ENCODE measurements at regions not wholly inside any gene's neighbourhood (a gene's known extent, or its start where the extent isn't known, plus 50 kb on each side); places are given as distances from the start of the nearest gene placed in this dataset.

- TF ChIP-seq CTCF (IDR thresholded peaks at IDR 0.05; ENCODE audit: low read depth, low read length, poor library complexity, severe bottlenecking) (no peak), EZH2phosphoT487 (IDR thresholded peaks at IDR 0.05; ENCODE audit: borderline replicate concordance, low read length) (no peak)
- Histone ChIP-seq H3K36me3 (ENCODE audit: control insufficient read depth, low read length) (no peaks in the 10 kb centered on the region), H3K9me3 (ENCODE audit: control insufficient read depth, insufficient read depth, low read length) (no peaks in the 10 kb centered on the region), H3K9me2 (replicated peaks; ENCODE audit: control insufficient read depth, low read length) (no peaks in the 10 kb centered on the region), H3K79me2 (ENCODE audit: control insufficient read depth, low read length) (no peaks in the 10 kb centered on the region), H3K4me3 (ENCODE audit: low read length) (no peak overlapping the region), H4K20me1 (ENCODE audit: control insufficient read depth, insufficient read depth, low read depth, low read length) (no peaks in the 10 kb centered on the region), H3K27me3 (ENCODE audit: control insufficient read depth, low read length) (no peaks in the 10 kb centered on the region), H3F3A (ENCODE audit: control insufficient read depth, insufficient read depth) (no peaks in the 10 kb centered on the region), H3K4me1 (ENCODE audit: control insufficient read depth, low read length) (no peaks in the 10 kb centered on the region), H3K27ac (ENCODE audit: low read depth, low read length) (no peak overlapping the region), H3K4me2 (ENCODE audit: low read length) (no peak overlapping the region)
These were observed 92.2 kb downstream of the KLF4 start for GRCh38 chr9:107397076-107398044.

GRCh38 chr9:107394264-107394663, 95.3 kb downstream of the KLF4 start:
- H4K20me1 ChIP-seq (ENCODE audit: control insufficient read depth, insufficient read depth, low read depth, low read length) = no peaks in the 10 kb centered on the region
- no peak overlapping the region for H3K4me3 ChIP-seq (ENCODE audit: low read length)
- no peaks in the 10 kb centered on the region for H3K9me2 ChIP-seq (replicated peaks; ENCODE audit: control insufficient read depth, low read length)
- H3K79me2 ChIP-seq (ENCODE audit: control insufficient read depth, low read length) = no peaks in the 10 kb centered on the region
- TF ChIP-seq CTCF (IDR thresholded peaks at IDR 0.05; ENCODE audit: low read depth, low read length, poor library complexity, severe bottlenecking) = no peak
- no peak for TF ChIP-seq EZH2phosphoT487 (IDR thresholded peaks at IDR 0.05; ENCODE audit: borderline replicate concordance, low read length)
- H3F3A ChIP-seq (ENCODE audit: control insufficient read depth, insufficient read depth) = no peaks in the 10 kb centered on the region
- H3K4me1 ChIP-seq (ENCODE audit: control insufficient read depth, low read length) = no peaks in the 10 kb centered on the region
- H3K27me3 ChIP-seq (ENCODE audit: control insufficient read depth, low read length) = no peaks in the 10 kb centered on the region
- no peak overlapping the region for H3K27ac ChIP-seq (ENCODE audit: low read depth, low read length)
- no peaks in the 10 kb centered on the region for H3K9me3 ChIP-seq (ENCODE audit: control insufficient read depth, insufficient read depth, low read length)
- H3K36me3 ChIP-seq (ENCODE audit: control insufficient read depth, low read length) = no peaks in the 10 kb centered on the region
- no peak overlapping the region for H3K4me2 ChIP-seq (ENCODE audit: low read length)

GRCh38 chr9:107390778-107391177, 98.8 kb downstream of the KLF4 start:
- no peak for TF ChIP-seq EZH2phosphoT487 (IDR thresholded peaks at IDR 0.05; ENCODE audit: borderline replicate concordance, low read length)
- no peak for TF ChIP-seq CTCF (IDR thresholded peaks at IDR 0.05; ENCODE audit: low read depth, low read length, poor library complexity, severe bottlenecking)
- no peak overlapping the region for H3K4me3 ChIP-seq (ENCODE audit: low read length)
- H4K20me1 ChIP-seq (ENCODE audit: control insufficient read depth, insufficient read depth, low read depth, low read length) = no peaks in the 10 kb centered on the region
- no peaks in the 10 kb centered on the region for H3K9me3 ChIP-seq (ENCODE audit: control insufficient read depth, insufficient read depth, low read length)
- no peaks in the 10 kb centered on the region for H3K9me2 ChIP-seq (replicated peaks; ENCODE audit: control insufficient read depth, low read length)
- no peak overlapping the region for H3K27ac ChIP-seq (ENCODE audit: low read depth, low read length)
- H3F3A ChIP-seq (ENCODE audit: control insufficient read depth, insufficient read depth) = no peaks in the 10 kb centered on the region
- H3K79me2 ChIP-seq (ENCODE audit: control insufficient read depth, low read length) = no peaks in the 10 kb centered on the region
- H3K36me3 ChIP-seq (ENCODE audit: control insufficient read depth, low read length) = no peaks in the 10 kb centered on the region
- H3K4me2 ChIP-seq (ENCODE audit: low read length) = no peak overlapping the region
- no peaks in the 10 kb centered on the region for H3K27me3 ChIP-seq (ENCODE audit: control insufficient read depth, low read length)
- no peaks in the 10 kb centered on the region for H3K4me1 ChIP-seq (ENCODE audit: control insufficient read depth, low read length)

Measured in DOHH2 (cell line).